ENCODE measurements at regions not wholly inside any gene's neighbourhood (a gene's known extent, or its start where the extent isn't known, plus 50 kb on each side); places are given as distances from the start of the nearest gene placed in this dataset.

DNA sequence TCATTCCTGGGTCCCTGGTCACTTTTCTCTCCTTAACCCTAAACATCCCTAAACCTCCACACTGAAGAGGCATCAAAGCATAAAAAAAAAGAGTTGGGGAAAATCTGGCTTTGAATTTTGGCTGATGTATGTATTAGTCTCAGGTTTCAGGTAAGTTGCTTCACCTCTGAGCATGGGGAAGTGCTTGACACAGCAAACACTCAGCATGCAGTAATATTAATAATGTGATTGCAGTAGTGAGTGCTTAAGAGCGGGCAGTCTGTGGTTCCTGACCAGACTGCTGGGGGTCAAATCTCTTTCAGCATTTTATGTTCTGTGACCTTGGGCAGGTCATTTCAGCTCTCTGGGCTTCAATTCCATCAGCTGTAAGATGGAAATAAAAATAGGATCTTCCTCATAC is 467.9 kb downstream of the SOX2 start:
- H3K27ac ChIP-seq (ENCODE audit: low read length), result no peak overlapping the region
- CTCF ChIA-PET, result no interaction called here

DNA sequence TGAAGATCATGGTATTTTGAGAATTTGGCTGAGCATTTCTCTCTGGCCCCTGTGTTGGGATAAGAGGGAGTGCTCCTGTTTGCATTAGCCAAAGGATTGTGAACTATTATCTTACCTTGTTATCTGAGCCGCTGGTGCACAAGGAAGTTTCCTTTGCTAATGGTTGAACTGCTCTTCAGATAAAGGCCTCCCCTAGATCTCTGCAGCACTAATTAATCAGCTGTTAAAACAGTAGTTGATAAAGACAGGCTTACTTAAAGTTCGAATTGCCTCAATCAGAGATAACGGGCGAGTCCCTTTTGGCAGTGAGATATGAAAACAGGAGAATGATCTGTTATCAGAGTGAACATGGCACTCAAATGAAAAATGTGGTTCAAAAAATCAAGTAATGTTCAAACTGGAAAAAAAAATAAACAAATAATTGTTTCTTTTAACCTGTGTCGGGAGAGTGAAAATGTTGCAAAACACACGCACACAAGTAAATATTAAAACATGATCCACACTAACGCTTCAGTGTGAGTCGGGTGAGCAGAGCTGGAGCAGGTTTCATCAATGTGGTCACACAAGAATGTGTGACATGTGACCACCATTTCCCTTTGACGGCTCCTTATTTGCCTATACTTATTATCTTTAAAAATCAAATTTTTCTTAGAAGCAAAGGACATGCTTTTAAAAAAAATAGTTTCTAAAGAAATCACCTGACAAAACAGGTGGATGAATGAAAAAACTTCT is 469.1 kb downstream of the SOX2 start:
- Histone ChIP-seq H3K4me1 (ENCODE audit: control insufficient read depth, insufficient read depth, low read length) (no peaks in the 10 kb centered on the region), H3K4me3 (ENCODE audit: low read depth in 2 of 2, low read length in 2 of 2) (no peak overlapping the region), H3K27ac (ENCODE audit: low read length) (no peak overlapping the region), H3K9me3 (ENCODE audit: control insufficient read depth, insufficient read depth, low read depth, low read length) (no peaks in the 10 kb centered on the region), H3K27me3 (ENCODE audit: control insufficient read depth, insufficient read depth, low read length) (no peaks in the 10 kb centered on the region), H3K36me3 (ENCODE audit: control insufficient read depth, insufficient read depth, low read length) (no peaks in the 10 kb centered on the region; the same call in 1 of the 2 replicates)
- ATAC-seq, result no peak
- POLR2A ChIA-PET, result no interaction called here
- TF ChIP-seq SIN3A (IDR thresholded peaks at IDR 0.05; ENCODE audit: borderline replicate concordance, insufficient read depth, low read depth, low read length) (no peak), TCF7L2 (IDR thresholded peaks at IDR 0.05; ENCODE audit: low read depth, low read length) (no peak), CTCF (IDR thresholded peaks at IDR 0.05) (no peak), POLR2AphosphoS5 (IDR thresholded peaks at IDR 0.05; ENCODE audit: low read depth, low read length) (no peak)
- TF ChIP-seq, protein P1, sequence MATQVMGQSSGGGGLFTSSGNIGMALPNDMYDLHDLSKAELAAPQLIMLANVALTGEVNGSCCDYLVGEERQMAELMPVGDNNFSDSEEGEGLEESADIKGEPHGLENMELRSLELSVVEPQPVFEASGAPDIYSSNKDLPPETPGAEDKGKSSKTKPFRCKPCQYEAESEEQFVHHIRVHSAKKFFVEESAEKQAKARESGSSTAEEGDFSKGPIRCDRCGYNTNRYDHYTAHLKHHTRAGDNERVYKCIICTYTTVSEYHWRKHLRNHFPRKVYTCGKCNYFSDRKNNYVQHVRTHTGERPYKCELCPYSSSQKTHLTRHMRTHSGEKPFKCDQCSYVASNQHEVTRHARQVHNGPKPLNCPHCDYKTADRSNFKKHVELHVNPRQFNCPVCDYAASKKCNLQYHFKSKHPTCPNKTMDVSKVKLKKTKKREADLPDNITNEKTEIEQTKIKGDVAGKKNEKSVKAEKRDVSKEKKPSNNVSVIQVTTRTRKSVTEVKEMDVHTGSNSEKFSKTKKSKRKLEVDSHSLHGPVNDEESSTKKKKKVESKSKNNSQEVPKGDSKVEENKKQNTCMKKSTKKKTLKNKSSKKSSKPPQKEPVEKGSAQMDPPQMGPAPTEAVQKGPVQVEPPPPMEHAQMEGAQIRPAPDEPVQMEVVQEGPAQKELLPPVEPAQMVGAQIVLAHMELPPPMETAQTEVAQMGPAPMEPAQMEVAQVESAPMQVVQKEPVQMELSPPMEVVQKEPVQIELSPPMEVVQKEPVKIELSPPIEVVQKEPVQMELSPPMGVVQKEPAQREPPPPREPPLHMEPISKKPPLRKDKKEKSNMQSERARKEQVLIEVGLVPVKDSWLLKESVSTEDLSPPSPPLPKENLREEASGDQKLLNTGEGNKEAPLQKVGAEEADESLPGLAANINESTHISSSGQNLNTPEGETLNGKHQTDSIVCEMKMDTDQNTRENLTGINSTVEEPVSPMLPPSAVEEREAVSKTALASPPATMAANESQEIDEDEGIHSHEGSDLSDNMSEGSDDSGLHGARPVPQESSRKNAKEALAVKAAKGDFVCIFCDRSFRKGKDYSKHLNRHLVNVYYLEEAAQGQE (IDR thresholded peaks at IDR 0.05; ENCODE audit: insufficient read depth in 1 of 2, low read depth in 2 of 2, low read length in 1 of 2), result no peak
- intact Hi-C loops (cut with micrococcal nuclease; ENCODE audit: unreplicated experiment), result no loop called here
- in situ Hi-C loops (cut with HindIII; ENCODE audit: low pct_unique_long_range_greater_than_20kb, low sequenced_read_pairs), result no loop called here
- CTCF ChIA-PET, result no interaction called here
- BruUV-seq (replicated peaks), result no TSS peak
- no peak for DNase-seq (ENCODE audit: low read depth, low spot score)

More for the DNA sequence above, 467.9 kb downstream of the SOX2 start:
- TF ChIP-seq, protein P1 (IDR thresholded peaks at IDR 0.05; ENCODE audit: insufficient read depth in 1 of 2, low read depth in 2 of 2, low read length in 1 of 2), result no peak
- TF ChIP-seq CTCF (IDR thresholded peaks at IDR 0.05) (no peak), POLR2AphosphoS5 (IDR thresholded peaks at IDR 0.05; ENCODE audit: low read depth, low read length) (no peak)
- DNase-seq (ENCODE audit: low read depth, low spot score) (no peak), ATAC-seq (no peak)
- in situ Hi-C loops (cut with HindIII; ENCODE audit: low pct_unique_long_range_greater_than_20kb, low sequenced_read_pairs), result no loop called here
- Histone ChIP-seq H3K4me1 (ENCODE audit: control insufficient read depth, insufficient read depth, low read length) (no peaks in the 10 kb centered on the region), H3K36me3 (ENCODE audit: control insufficient read depth, insufficient read depth, low read length) (no peaks in the 10 kb centered on the region; the same call in 1 of the 2 replicates), H3K9me3 (ENCODE audit: control insufficient read depth, insufficient read depth, low read depth, low read length) (no peaks in the 10 kb centered on the region), H3K4me3 (ENCODE audit: low read depth in 2 of 2, low read length in 2 of 2) (no peak overlapping the region), H3K27me3 (ENCODE audit: control insufficient read depth, insufficient read depth, low read length) (no peaks in the 10 kb centered on the region)
- POLR2A ChIA-PET, result no interaction called here
- intact Hi-C loops (cut with micrococcal nuclease; ENCODE audit: unreplicated experiment), result no loop called here
- BruUV-seq (replicated peaks), result no TSS peak

Data from Panc1 (cell line).